A673 (cell line): ENCODE measurements at regions not wholly inside any gene's neighbourhood (a gene's known extent, or its start where the extent isn't known, plus 50 kb on each side); places are given as distances from the start of the nearest gene placed in this dataset.

Source experiments
- EZH2 ChIP-seq: fragments of 200-600 bp; sonication (generic); IDR thresholded peaks from 2 replicates; pipeline ENCODE4 v1.6.1; 2017; ENCODE audit warnings: borderline replicate concordance, low read depth, mild to moderate bottlenecking, mixed read lengths, antibody characterized with exemption, low read length; ENCODE audit not compliant: poor library complexity, severe bottlenecking
- TF ChIP-seq, protein P1 (sequence below): fragments of 300-800, 200-600 bp; sonication (generic); conservative IDR thresholded peaks from 2 replicates; pipeline ENCODE4 v1.5.1; 2017; ENCODE audit warnings: low read depth, mild to moderate bottlenecking, antibody characterized with exemption, low read length, moderate library complexity, mixed read lengths

DNA sequence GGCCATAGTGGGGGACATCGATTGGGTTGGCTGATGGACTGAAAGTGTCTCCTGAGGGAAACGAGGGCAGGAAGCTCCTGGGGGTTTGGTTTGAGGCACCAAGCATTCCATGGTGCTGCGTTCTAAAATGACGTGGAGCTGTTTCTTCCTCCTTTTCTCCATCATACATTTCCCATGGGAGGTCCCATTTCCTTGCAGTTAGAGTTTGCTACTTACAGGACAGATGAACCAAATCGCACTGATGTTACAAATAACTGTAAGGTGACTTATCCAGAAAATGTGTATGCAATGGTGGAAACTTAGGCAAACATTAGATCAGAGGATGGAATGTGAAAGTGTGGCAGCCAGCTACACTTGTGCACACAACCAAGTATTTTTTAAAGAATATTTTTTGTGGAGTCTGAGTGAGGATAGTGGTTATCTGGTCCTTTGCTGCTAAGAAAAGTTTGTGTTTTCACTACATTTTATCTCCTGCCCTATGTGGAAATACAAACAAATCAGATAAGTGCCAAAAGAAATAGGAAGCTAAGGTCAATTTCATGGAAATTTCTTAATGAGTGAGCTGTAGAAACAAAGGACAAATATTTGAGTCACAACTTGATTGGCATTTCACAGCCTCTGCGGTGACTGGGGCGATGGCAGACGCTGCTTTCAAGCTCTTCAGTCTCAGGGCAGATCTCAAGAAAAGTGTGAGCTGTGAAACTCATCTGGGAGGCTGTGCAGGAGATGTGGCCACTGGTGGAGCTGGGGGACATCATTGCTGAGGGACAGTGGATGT is 256.2 kb downstream of the TSN start:
- no peak for TF ChIP-seq EZH2
- TF ChIP-seq, protein P1, sequence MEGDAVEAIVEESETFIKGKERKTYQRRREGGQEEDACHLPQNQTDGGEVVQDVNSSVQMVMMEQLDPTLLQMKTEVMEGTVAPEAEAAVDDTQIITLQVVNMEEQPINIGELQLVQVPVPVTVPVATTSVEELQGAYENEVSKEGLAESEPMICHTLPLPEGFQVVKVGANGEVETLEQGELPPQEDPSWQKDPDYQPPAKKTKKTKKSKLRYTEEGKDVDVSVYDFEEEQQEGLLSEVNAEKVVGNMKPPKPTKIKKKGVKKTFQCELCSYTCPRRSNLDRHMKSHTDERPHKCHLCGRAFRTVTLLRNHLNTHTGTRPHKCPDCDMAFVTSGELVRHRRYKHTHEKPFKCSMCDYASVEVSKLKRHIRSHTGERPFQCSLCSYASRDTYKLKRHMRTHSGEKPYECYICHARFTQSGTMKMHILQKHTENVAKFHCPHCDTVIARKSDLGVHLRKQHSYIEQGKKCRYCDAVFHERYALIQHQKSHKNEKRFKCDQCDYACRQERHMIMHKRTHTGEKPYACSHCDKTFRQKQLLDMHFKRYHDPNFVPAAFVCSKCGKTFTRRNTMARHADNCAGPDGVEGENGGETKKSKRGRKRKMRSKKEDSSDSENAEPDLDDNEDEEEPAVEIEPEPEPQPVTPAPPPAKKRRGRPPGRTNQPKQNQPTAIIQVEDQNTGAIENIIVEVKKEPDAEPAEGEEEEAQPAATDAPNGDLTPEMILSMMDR, result no peak
